ENCODE measurements at regions not wholly inside any gene's neighbourhood (a gene's known extent, or its start where the extent isn't known, plus 50 kb on each side); places are given as distances from the start of the nearest gene placed in this dataset.

DNA sequence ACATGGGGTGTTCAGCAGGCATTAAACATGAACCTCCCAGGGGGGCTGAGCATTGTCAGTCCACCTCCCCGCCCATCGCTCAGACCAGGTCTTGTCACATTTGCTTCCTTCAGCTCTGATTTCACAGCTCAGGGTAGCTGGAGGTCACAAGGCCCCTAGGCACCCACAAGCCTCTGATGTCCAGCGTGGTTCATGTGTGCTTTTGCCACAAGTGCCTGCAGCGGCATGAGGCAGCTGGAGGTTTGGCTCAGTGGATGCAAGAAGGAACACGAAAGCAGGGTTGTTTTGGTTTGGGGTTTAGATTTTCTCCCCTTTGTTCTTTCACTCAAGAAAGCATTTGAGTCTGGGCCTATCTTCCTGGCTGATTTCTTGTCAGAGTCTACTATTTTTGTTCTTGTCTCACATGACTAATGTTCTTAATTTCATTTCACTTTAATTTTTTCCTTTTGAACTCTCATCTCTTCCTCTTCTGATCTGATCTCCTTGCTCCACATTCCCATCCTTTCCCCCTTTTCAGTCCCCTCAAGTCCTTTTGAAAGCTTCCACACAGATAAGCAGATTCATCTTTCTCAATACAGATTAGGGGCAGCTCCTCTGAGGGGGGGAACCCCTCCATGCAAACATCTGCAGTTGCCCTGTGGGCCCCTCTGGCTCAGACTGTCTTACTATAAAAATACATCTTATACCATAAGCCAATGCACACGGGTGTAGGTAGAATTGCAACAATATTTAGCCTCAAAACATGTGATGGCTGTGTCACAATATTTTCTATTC is 68.1 kb upstream of the CEP85L start:
- TF ChIP-seq POLR2A (IDR thresholded peaks at IDR 0.05), result no peak
- TF ChIP-seq, protein P1, sequence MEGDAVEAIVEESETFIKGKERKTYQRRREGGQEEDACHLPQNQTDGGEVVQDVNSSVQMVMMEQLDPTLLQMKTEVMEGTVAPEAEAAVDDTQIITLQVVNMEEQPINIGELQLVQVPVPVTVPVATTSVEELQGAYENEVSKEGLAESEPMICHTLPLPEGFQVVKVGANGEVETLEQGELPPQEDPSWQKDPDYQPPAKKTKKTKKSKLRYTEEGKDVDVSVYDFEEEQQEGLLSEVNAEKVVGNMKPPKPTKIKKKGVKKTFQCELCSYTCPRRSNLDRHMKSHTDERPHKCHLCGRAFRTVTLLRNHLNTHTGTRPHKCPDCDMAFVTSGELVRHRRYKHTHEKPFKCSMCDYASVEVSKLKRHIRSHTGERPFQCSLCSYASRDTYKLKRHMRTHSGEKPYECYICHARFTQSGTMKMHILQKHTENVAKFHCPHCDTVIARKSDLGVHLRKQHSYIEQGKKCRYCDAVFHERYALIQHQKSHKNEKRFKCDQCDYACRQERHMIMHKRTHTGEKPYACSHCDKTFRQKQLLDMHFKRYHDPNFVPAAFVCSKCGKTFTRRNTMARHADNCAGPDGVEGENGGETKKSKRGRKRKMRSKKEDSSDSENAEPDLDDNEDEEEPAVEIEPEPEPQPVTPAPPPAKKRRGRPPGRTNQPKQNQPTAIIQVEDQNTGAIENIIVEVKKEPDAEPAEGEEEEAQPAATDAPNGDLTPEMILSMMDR (IDR thresholded peaks at IDR 0.05), result no peak
- TF ChIP-seq POLR2AphosphoS5 (IDR thresholded peaks at IDR 0.05; ENCODE audit: insufficient read depth in 1 of 2, low read depth in 1 of 2), result no peak

Data from vagina (tissue), 2 donors.